ENCODE measurements at regions not wholly inside any gene's neighbourhood (a gene's known extent, or its start where the extent isn't known, plus 50 kb on each side); places are given as distances from the start of the nearest gene placed in this dataset.

- H3K4me1 ChIP-seq (ENCODE audit: control insufficient read depth in 2 of 2, insufficient read depth in 2 of 2, low read length in 2 of 2): no peaks in the 10 kb centered on the region
- no peak overlapping the region for H3K4me3 ChIP-seq (ENCODE audit: low read length in 2 of 2)
- no peak for DNase-seq (ENCODE audit: low read depth in 6 of 9, low spot score in 9 of 9)
- 93% methylated on average over 5 of the region's 5 CpGs for WGBS
- H3K36me3 ChIP-seq (ENCODE audit: control insufficient read depth in 2 of 2, insufficient read depth in 2 of 2, low read length in 1 of 2): no peaks in the 10 kb centered on the region
- no peaks in the 10 kb centered on the region for H3K27me3 ChIP-seq (ENCODE audit: control insufficient read depth in 2 of 2, insufficient read depth in 1 of 2, low read length in 1 of 2)
- H3K27ac ChIP-seq (ENCODE audit: low read depth in 1 of 2, low read length in 1 of 2): no peak overlapping the region
- H3K9me3 ChIP-seq (ENCODE audit: control insufficient read depth in 2 of 2, insufficient read depth in 1 of 2, low read length in 1 of 2): no peaks in the 10 kb centered on the region
Measured at GRCh38 chr2:208570066-208570465, 163.5 kb downstream of the PTH2R start.

- no peak overlapping the region for H3K4me3 ChIP-seq (ENCODE audit: low read length in 2 of 2)
- no peak for DNase-seq (ENCODE audit: low read depth in 6 of 9, low spot score in 9 of 9)
- H3K9me3 ChIP-seq (ENCODE audit: control insufficient read depth in 2 of 2, insufficient read depth in 1 of 2, low read length in 1 of 2): no peaks in the 10 kb centered on the region
- H3K4me1 ChIP-seq (ENCODE audit: control insufficient read depth in 2 of 2, insufficient read depth in 2 of 2, low read length in 2 of 2): no peaks in the 10 kb centered on the region
- H3K27ac ChIP-seq (ENCODE audit: low read depth in 1 of 2, low read length in 1 of 2): no peak overlapping the region
- H3K27me3 ChIP-seq (ENCODE audit: control insufficient read depth in 2 of 2, insufficient read depth in 1 of 2, low read length in 1 of 2): no peaks in the 10 kb centered on the region
- 61% methylated on average over 17 of the region's 17 CpGs for WGBS
- H3K36me3 ChIP-seq (ENCODE audit: control insufficient read depth in 2 of 2, insufficient read depth in 2 of 2, low read length in 1 of 2): no peaks in the 10 kb centered on the region
Measured at GRCh38 chr2:208570851-208571763, 164.5 kb downstream of the PTH2R start.

- no peaks in the 10 kb centered on the region for H3K27me3 ChIP-seq (ENCODE audit: control insufficient read depth in 2 of 2, insufficient read depth in 1 of 2, low read length in 1 of 2)
- no peaks in the 10 kb centered on the region for H3K9me3 ChIP-seq (ENCODE audit: control insufficient read depth in 2 of 2, insufficient read depth in 1 of 2, low read length in 1 of 2)
- H3K4me3 ChIP-seq (ENCODE audit: low read length in 2 of 2): no peak overlapping the region
- H3K36me3 ChIP-seq (ENCODE audit: control insufficient read depth in 2 of 2, insufficient read depth in 2 of 2, low read length in 1 of 2): no peaks in the 10 kb centered on the region
- DNase-seq (ENCODE audit: low read depth in 6 of 9, low spot score in 9 of 9): no peak
- no peak overlapping the region for H3K27ac ChIP-seq (ENCODE audit: low read depth in 1 of 2, low read length in 1 of 2)
- no peaks in the 10 kb centered on the region for H3K4me1 ChIP-seq (ENCODE audit: control insufficient read depth in 2 of 2, insufficient read depth in 2 of 2, low read length in 2 of 2)
Measured at GRCh38 chr2:208571764-208572131, 165.2 kb downstream of the PTH2R start.

- 96% methylated on average over 1 of the region's 1 CpG for WGBS
- no peak for DNase-seq (ENCODE audit: low read depth in 6 of 9, low spot score in 9 of 9)
Measured at GRCh38 chr2:208573569-208573968, 167.0 kb downstream of the PTH2R start.

GRCh38 chr2:208579678-208580077 lies 173.1 kb downstream of the PTH2R start:
- DNase-seq (ENCODE audit: low read depth in 6 of 9, low spot score in 9 of 9): no peak
- no peak overlapping the region for H3K4me3 ChIP-seq (ENCODE audit: low read length in 2 of 2)
- H3K4me1 ChIP-seq (ENCODE audit: control insufficient read depth in 2 of 2, insufficient read depth in 2 of 2, low read length in 2 of 2): no peaks in the 10 kb centered on the region
- H3K27me3 ChIP-seq (ENCODE audit: control insufficient read depth in 2 of 2, insufficient read depth in 1 of 2, low read length in 1 of 2): no peaks in the 10 kb centered on the region
- no peak overlapping the region for H3K27ac ChIP-seq (ENCODE audit: low read depth in 1 of 2, low read length in 1 of 2)
- no peaks in the 10 kb centered on the region for H3K9me3 ChIP-seq (ENCODE audit: control insufficient read depth in 2 of 2, insufficient read depth in 1 of 2, low read length in 1 of 2)
- WGBS: 73% methylated on average over 1 of the region's 1 CpG
- H3K36me3 ChIP-seq (ENCODE audit: control insufficient read depth in 2 of 2, insufficient read depth in 2 of 2, low read length in 1 of 2): no peaks in the 10 kb centered on the region

More at GRCh38 chr2:208573569-208573968, 167.0 kb downstream of the PTH2R start:
- H3K27ac ChIP-seq (ENCODE audit: low read depth in 1 of 2, low read length in 1 of 2): no peak overlapping the region
- H3K4me3 ChIP-seq (ENCODE audit: low read length in 2 of 2): no peak overlapping the region
- H3K9me3 ChIP-seq (ENCODE audit: control insufficient read depth in 2 of 2, insufficient read depth in 1 of 2, low read length in 1 of 2): no peaks in the 10 kb centered on the region
- no peaks in the 10 kb centered on the region for H3K36me3 ChIP-seq (ENCODE audit: control insufficient read depth in 2 of 2, insufficient read depth in 2 of 2, low read length in 1 of 2)
- H3K4me1 ChIP-seq (ENCODE audit: control insufficient read depth in 2 of 2, insufficient read depth in 2 of 2, low read length in 2 of 2): no peaks in the 10 kb centered on the region
- no peaks in the 10 kb centered on the region for H3K27me3 ChIP-seq (ENCODE audit: control insufficient read depth in 2 of 2, insufficient read depth in 1 of 2, low read length in 1 of 2)

- WGBS: 89% methylated on average over 5 of the region's 5 CpGs
- Histone ChIP-seq H3K27me3 (ENCODE audit: control insufficient read depth in 2 of 2, insufficient read depth in 1 of 2, low read length in 1 of 2) (no peaks in the 10 kb centered on the region), H3K27ac (ENCODE audit: low read depth in 1 of 2, low read length in 1 of 2) (no peak overlapping the region), H3K4me1 (ENCODE audit: control insufficient read depth in 2 of 2, insufficient read depth in 2 of 2, low read length in 2 of 2) (no peaks in the 10 kb centered on the region), H3K4me3 (ENCODE audit: low read length in 2 of 2) (no peak overlapping the region), H3K36me3 (ENCODE audit: control insufficient read depth in 2 of 2, insufficient read depth in 2 of 2, low read length in 1 of 2) (no peaks in the 10 kb centered on the region), H3K9me3 (ENCODE audit: control insufficient read depth in 2 of 2, insufficient read depth in 1 of 2, low read length in 1 of 2) (no peaks in the 10 kb centered on the region)
- DNase-seq (ENCODE audit: low read depth in 6 of 9, low spot score in 9 of 9): no peak
Measured at GRCh38 chr2:208584378-208584985, 177.9 kb downstream of the PTH2R start.

GRCh38 chr2:208586516-208586915 lies 179.9 kb downstream of the PTH2R start:
- no peaks in the 10 kb centered on the region for H3K27me3 ChIP-seq (ENCODE audit: control insufficient read depth in 2 of 2, insufficient read depth in 1 of 2, low read length in 1 of 2)
- 95% methylated on average over 2 of the region's 2 CpGs for WGBS
- H3K36me3 ChIP-seq (ENCODE audit: control insufficient read depth in 2 of 2, insufficient read depth in 2 of 2, low read length in 1 of 2): no peaks in the 10 kb centered on the region
- H3K27ac ChIP-seq (ENCODE audit: low read depth in 1 of 2, low read length in 1 of 2): no peak overlapping the region
- no peaks in the 10 kb centered on the region for H3K4me1 ChIP-seq (ENCODE audit: control insufficient read depth in 2 of 2, insufficient read depth in 2 of 2, low read length in 2 of 2)
- no peak for DNase-seq (ENCODE audit: low read depth in 6 of 9, low spot score in 9 of 9)
- no peak overlapping the region for H3K4me3 ChIP-seq (ENCODE audit: low read length in 2 of 2)
- H3K9me3 ChIP-seq (ENCODE audit: control insufficient read depth in 2 of 2, insufficient read depth in 1 of 2, low read length in 1 of 2): no peaks in the 10 kb centered on the region

- H3K4me3 ChIP-seq (ENCODE audit: low read length in 2 of 2): no peak overlapping the region
- no peak overlapping the region for H3K27ac ChIP-seq (ENCODE audit: low read depth in 1 of 2, low read length in 1 of 2)
- H3K4me1 ChIP-seq (ENCODE audit: control insufficient read depth in 2 of 2, insufficient read depth in 2 of 2, low read length in 2 of 2): no peaks in the 10 kb centered on the region
- no peak for DNase-seq (ENCODE audit: low read depth in 6 of 9, low spot score in 9 of 9)
- no peaks in the 10 kb centered on the region for H3K36me3 ChIP-seq (ENCODE audit: control insufficient read depth in 2 of 2, insufficient read depth in 2 of 2, low read length in 1 of 2)
- H3K9me3 ChIP-seq (ENCODE audit: control insufficient read depth in 2 of 2, insufficient read depth in 1 of 2, low read length in 1 of 2): no peaks in the 10 kb centered on the region
- H3K27me3 ChIP-seq (ENCODE audit: control insufficient read depth in 2 of 2, insufficient read depth in 1 of 2, low read length in 1 of 2): no peaks in the 10 kb centered on the region
Measured at GRCh38 chr2:208594642-208595385, 188.2 kb downstream of the PTH2R start.
